ENCODE measurements at regions not wholly inside any gene's neighbourhood (a gene's known extent, or its start where the extent isn't known, plus 50 kb on each side); places are given as distances from the start of the nearest gene placed in this dataset.

- TF ChIP-seq KLF13 (CRISPR knock-in tag; IDR thresholded peaks at IDR 0.05): no peak
- no peak for TF ChIP-seq PBX3 (CRISPR knock-in tag; IDR thresholded peaks at IDR 0.05; ENCODE audit: borderline replicate concordance)
These were observed 79.0 kb upstream of the TARS1 start for GRCh38 chr5:33361781-33362180.
